ENCODE measurements at regions not wholly inside any gene's neighbourhood (a gene's known extent, or its start where the extent isn't known, plus 50 kb on each side); places are given as distances from the start of the nearest gene placed in this dataset.

DNA sequence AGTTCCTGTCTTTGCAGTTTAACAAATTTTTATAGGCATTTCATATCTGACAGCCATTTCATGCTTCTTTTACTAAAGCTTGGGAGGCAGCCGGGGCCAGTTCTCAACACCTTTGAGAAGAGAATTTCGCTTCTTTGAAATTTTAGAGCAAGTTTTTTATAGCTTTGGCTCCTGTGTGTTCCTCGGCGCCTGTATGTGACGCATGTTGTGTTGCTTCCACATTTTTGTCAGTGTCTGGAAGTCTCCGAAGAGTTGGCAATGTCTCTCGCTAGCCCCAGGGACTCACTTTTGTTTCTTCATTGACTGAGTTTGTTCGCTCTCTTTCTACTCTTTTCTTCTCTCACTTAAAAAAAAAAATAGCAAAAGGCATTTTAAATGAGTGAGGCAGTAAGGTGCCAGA, 386.9 kb upstream of the PLXNA2 start:
- no peaks in the 10 kb centered on the region for H3K9me3 ChIP-seq
- H3K27me3 ChIP-seq: no peaks in the 10 kb centered on the region
- TF ChIP-seq POLR2AphosphoS5 (IDR thresholded peaks at IDR 0.05; ENCODE audit: insufficient read depth in 1 of 2, low read depth in 1 of 2): no peak
- TF ChIP-seq, protein P1, sequence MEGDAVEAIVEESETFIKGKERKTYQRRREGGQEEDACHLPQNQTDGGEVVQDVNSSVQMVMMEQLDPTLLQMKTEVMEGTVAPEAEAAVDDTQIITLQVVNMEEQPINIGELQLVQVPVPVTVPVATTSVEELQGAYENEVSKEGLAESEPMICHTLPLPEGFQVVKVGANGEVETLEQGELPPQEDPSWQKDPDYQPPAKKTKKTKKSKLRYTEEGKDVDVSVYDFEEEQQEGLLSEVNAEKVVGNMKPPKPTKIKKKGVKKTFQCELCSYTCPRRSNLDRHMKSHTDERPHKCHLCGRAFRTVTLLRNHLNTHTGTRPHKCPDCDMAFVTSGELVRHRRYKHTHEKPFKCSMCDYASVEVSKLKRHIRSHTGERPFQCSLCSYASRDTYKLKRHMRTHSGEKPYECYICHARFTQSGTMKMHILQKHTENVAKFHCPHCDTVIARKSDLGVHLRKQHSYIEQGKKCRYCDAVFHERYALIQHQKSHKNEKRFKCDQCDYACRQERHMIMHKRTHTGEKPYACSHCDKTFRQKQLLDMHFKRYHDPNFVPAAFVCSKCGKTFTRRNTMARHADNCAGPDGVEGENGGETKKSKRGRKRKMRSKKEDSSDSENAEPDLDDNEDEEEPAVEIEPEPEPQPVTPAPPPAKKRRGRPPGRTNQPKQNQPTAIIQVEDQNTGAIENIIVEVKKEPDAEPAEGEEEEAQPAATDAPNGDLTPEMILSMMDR (IDR thresholded peaks at IDR 0.05): no peak
- no peak for TF ChIP-seq POLR2A (IDR thresholded peaks at IDR 0.05)
- H3K4me1 ChIP-seq: no peaks in the 10 kb centered on the region
- no peak overlapping the region for H3K27ac ChIP-seq
- no peak for DNase-seq (ENCODE audit: extremely low spot score in 2 of 2)
- intact Hi-C loops (cut with DNase I): no loop called here
- H3K4me3 ChIP-seq: no peak overlapping the region
- H3K36me3 ChIP-seq: no peaks in the 10 kb centered on the region

DNA sequence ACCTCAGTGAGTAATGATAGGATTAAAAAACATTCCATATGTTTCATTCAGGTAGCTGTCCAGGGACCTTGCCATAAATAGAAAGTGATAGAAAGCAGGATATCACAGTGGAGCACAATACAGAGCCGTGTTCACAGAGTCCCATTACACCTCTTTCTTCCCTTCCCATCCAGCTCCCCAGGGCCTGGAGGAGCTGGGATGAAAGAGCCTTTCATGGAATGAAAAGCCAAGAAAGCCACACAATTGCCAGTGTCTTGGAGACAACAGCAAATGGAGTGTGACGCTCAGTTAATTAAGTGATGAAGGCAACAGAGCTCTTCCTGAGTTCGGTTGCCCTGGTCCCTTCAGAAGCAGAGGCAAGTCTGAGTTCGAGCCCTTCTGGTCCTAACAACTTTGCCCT, 387.3 kb upstream of the PLXNA2 start:
- Histone ChIP-seq H3K4me1 (no peaks in the 10 kb centered on the region), H3K9me3 (no peaks in the 10 kb centered on the region), H3K27ac (no peak overlapping the region), H3K27me3 (no peaks in the 10 kb centered on the region), H3K4me3 (no peak overlapping the region), H3K36me3 (no peaks in the 10 kb centered on the region)
- intact Hi-C loops (cut with DNase I): no loop called here
- no peak for TF ChIP-seq POLR2AphosphoS5 (IDR thresholded peaks at IDR 0.05; ENCODE audit: insufficient read depth in 1 of 2, low read depth in 1 of 2)
- TF ChIP-seq POLR2A (IDR thresholded peaks at IDR 0.05): no peak
- TF ChIP-seq, protein P1 (IDR thresholded peaks at IDR 0.05): no peak
- DNase-seq (ENCODE audit: extremely low spot score in 2 of 2): no peak

DNA sequence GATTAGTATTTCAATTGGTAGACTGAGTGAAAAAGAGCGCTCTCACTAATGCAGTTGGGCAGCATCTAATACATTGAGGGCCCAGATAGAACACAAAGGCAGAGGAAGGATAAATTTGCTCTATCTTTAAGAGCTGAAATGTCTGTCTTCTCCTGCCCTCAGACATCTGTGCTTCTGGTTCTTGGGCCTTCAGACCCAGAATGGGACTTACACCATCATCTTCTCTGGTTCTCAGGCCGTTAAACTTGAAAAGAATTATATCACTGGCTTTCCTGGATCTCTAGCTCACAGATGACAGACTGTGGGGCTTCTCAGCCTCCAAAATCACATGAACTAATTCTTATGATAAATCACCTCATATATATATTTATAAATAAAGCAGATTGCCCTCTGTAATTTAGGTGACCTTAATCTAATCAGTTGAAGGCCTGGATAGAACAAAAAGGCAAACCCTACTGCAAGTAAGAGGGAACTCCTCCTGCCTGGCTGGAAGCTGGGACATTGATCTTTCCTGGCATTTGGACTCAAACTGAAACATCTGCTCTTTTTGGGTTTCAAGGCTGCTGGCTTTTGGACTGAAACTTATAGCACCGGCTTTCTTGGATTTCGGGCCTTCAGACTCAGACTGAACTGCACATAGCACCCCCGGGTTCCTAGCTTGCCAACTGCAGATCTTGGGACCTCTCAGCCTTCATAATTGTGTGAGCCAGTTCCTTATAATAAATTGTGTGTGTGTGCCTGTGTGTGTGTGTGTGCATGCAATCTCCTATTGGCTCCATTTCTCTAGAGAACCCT, 390.4 kb upstream of the PLXNA2 start:
- Histone ChIP-seq H3K4me1 (no peaks in the 10 kb centered on the region), H3K36me3 (no peaks in the 10 kb centered on the region), H3K27me3 (no peaks in the 10 kb centered on the region), H3K9me3 (no peaks in the 10 kb centered on the region), H3K4me3 (no peak overlapping the region), H3K27ac (no peak overlapping the region)
- intact Hi-C loops (cut with DNase I): no loop called here
- DNase-seq (ENCODE audit: extremely low spot score in 2 of 2): no peak
- TF ChIP-seq POLR2A (IDR thresholded peaks at IDR 0.05) (no peak), POLR2AphosphoS5 (IDR thresholded peaks at IDR 0.05; ENCODE audit: insufficient read depth in 1 of 2, low read depth in 1 of 2) (no peak)
- TF ChIP-seq, protein P1 (IDR thresholded peaks at IDR 0.05): no peak

DNA sequence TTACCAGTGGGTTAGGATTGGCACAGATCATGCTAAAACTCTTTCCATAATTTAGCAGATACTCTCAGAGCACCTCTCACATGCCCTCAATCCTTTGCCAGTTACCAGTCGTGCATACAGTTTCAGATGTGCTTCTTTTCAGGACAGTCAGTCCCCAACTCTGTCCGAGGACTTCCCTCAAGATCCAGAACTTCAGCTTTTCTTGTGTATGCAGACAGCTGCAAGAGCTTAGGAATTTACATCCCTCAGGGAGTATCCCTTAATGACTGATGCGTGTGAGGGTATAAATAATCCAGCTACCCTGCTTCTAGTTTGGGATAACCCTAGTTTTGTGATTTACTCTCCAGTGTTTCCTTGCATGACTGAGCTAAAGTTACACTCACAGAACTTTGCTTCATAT, 393.0 kb upstream of the PLXNA2 start:
- Histone ChIP-seq H3K9me3 (no peaks in the 10 kb centered on the region), H3K27ac (no peak overlapping the region), H3K4me1 (no peaks in the 10 kb centered on the region), H3K27me3 (no peaks in the 10 kb centered on the region), H3K36me3 (no peaks in the 10 kb centered on the region), H3K4me3 (no peak overlapping the region)
- DNase-seq (ENCODE audit: extremely low spot score in 2 of 2): peak in 1 of 2 donors; percentile 12
- TF ChIP-seq POLR2A (IDR thresholded peaks at IDR 0.05): no peak
- TF ChIP-seq, protein P1 (IDR thresholded peaks at IDR 0.05): no peak
- TF ChIP-seq POLR2AphosphoS5 (IDR thresholded peaks at IDR 0.05; ENCODE audit: insufficient read depth in 1 of 2, low read depth in 1 of 2): no peak
- intact Hi-C loops (cut with DNase I): no loop called here

DNA sequence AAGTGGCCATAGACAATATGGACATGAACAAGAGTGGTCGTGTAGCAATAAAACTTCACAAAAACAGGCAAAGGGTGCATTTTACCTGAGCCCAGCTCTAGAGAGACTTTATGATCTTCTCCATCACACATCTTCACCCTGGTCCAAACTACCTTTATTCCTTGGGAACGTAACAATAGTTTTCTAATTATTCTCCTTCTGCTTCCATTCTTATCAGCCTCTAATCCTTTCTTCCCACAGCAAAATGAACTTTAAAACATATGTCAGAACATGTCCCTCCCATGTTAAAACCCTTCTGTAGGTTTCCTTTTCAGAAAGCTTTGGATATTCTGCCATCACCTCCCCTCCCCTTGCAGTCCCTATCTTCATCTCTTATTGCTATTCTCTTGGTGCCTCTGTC, 395.2 kb upstream of the PLXNA2 start:
- TF ChIP-seq, protein P1 (IDR thresholded peaks at IDR 0.05): no peak
- no peak for TF ChIP-seq POLR2AphosphoS5 (IDR thresholded peaks at IDR 0.05; ENCODE audit: insufficient read depth in 1 of 2, low read depth in 1 of 2)
- H3K27me3 ChIP-seq: no peaks in the 10 kb centered on the region
- no peaks in the 10 kb centered on the region for H3K9me3 ChIP-seq
- no peak overlapping the region for H3K27ac ChIP-seq
- no peaks in the 10 kb centered on the region for H3K4me1 ChIP-seq
- no peak overlapping the region for H3K4me3 ChIP-seq
- DNase-seq (ENCODE audit: extremely low spot score in 2 of 2): peak in 1 of 2 donors; percentile 12
- no peaks in the 10 kb centered on the region for H3K36me3 ChIP-seq
- intact Hi-C loops (cut with DNase I): no loop called here
